Neural progenitor cell (in vitro differentiated cells): ENCODE measurements at regions not wholly inside any gene's neighbourhood (a gene's known extent, or its start where the extent isn't known, plus 50 kb on each side); places are given as distances from the start of the nearest gene placed in this dataset.

Source experiments
- EZH2phosphoT487 ChIP-seq: fragments of 200-600 bp; sonication (generic); IDR thresholded peaks from 2 replicates; pipeline ENCODE4 v1.6.1; 2017; ENCODE audit warnings: antibody characterized with exemption
- TF ChIP-seq, protein P1 (sequence below): fragments of 200-600 bp; sonication (generic); IDR thresholded peaks from 2 replicates; pipeline ENCODE4 v1.5.1; 2017; ENCODE audit warnings: antibody characterized with exemption, mild to moderate bottlenecking

GRCh38 chr3:177561769-177562392 is 364.6 kb upstream of the TBL1XR1 start:
- TF ChIP-seq, protein P1, sequence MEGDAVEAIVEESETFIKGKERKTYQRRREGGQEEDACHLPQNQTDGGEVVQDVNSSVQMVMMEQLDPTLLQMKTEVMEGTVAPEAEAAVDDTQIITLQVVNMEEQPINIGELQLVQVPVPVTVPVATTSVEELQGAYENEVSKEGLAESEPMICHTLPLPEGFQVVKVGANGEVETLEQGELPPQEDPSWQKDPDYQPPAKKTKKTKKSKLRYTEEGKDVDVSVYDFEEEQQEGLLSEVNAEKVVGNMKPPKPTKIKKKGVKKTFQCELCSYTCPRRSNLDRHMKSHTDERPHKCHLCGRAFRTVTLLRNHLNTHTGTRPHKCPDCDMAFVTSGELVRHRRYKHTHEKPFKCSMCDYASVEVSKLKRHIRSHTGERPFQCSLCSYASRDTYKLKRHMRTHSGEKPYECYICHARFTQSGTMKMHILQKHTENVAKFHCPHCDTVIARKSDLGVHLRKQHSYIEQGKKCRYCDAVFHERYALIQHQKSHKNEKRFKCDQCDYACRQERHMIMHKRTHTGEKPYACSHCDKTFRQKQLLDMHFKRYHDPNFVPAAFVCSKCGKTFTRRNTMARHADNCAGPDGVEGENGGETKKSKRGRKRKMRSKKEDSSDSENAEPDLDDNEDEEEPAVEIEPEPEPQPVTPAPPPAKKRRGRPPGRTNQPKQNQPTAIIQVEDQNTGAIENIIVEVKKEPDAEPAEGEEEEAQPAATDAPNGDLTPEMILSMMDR = no peak
- no peak for TF ChIP-seq EZH2phosphoT487
